Muscle layer of colon (tissue), 2 donors: ENCODE measurements at regions not wholly inside any gene's neighbourhood (a gene's known extent, or its start where the extent isn't known, plus 50 kb on each side); places are given as distances from the start of the nearest gene placed in this dataset.

Source experiments
- H3K27ac ChIP-seq: one replicate; pipeline ENCODE4 v1.7.0; 2013; ENCODE audit warnings: low read depth, mild to moderate bottlenecking, low read length, moderate library complexity
- H3K27me3 ChIP-seq, 2 donors: one replicate each; pipeline ENCODE4 v1.7.0; 2013; ENCODE audit warnings: low read length in 2 of 2, mild to moderate bottlenecking in 2 of 2; ENCODE audit not compliant: insufficient read depth in 2 of 2, control insufficient read depth in 1 of 2
- H3K36me3 ChIP-seq: one replicate; pipeline ENCODE4 v1.7.0; 2013; ENCODE audit warnings: mild to moderate bottlenecking, low read length; ENCODE audit not compliant: insufficient read depth
- H3K4me1 ChIP-seq: one replicate; pipeline ENCODE4 v1.7.0; 2013; ENCODE audit warnings: mild to moderate bottlenecking, low read length; ENCODE audit not compliant: insufficient read depth
- H3K4me3 ChIP-seq, 2 donors: one replicate each; pipeline ENCODE4 v1.7.0; 2013; ENCODE audit warnings: low read length in 2 of 2, low read depth in 1 of 2, mild to moderate bottlenecking in 1 of 2, moderate library complexity in 1 of 2
- H3K9ac ChIP-seq: one replicate; pipeline ENCODE4 v1.7.0; 2013; ENCODE audit warnings: low read length
- H3K9me3 ChIP-seq: one replicate; pipeline ENCODE4 v1.7.0; 2013; ENCODE audit warnings: mild to moderate bottlenecking, low read length
- donor health status: abdominal sarcoma.
- donor health status: Adenocarcinoma of cecum.

GRCh38 chr16:65758620-65759019, 607.9 kb upstream of the CDH5 start:
- Histone ChIP-seq H3K4me1 (peaks cover 5% of the 10 kb centered on the region), H3K27ac (no peak overlapping the region), H3K27me3 (no peaks in the 10 kb centered on the region), H3K9ac (no peak overlapping the region), H3K36me3 (no peaks in the 10 kb centered on the region), H3K9me3 (no peaks in the 10 kb centered on the region), H3K4me3 (no peak overlapping the region)

GRCh38 chr16:65757064-65757463, 609.4 kb upstream of the CDH5 start:
- H3K27me3 ChIP-seq = peaks cover 0 to 2% of the 10 kb centered on the region in 2 donors
- no peak overlapping the region for H3K27ac ChIP-seq
- peaks cover 5% of the 10 kb centered on the region for H3K4me1 ChIP-seq
- no peak overlapping the region for H3K9ac ChIP-seq
- H3K4me3 ChIP-seq = no peak overlapping the region
- H3K9me3 ChIP-seq = no peaks in the 10 kb centered on the region
- no peaks in the 10 kb centered on the region for H3K36me3 ChIP-seq

- H3K27me3 ChIP-seq = peaks cover 0 to 6% of the 10 kb centered on the region in 2 donors
- H3K27ac ChIP-seq = no peak overlapping the region
- no peaks in the 10 kb centered on the region for H3K9me3 ChIP-seq
These were observed 610.3 kb upstream of the CDH5 start for GRCh38 chr16:65756163-65756562.

GRCh38 chr16:65754820-65755691, 611.4 kb upstream of the CDH5 start:
- peaks cover 5% of the 10 kb centered on the region for H3K4me1 ChIP-seq
- H3K9ac ChIP-seq = no peak overlapping the region
- no peak overlapping the region for H3K27ac ChIP-seq
- no peaks in the 10 kb centered on the region for H3K9me3 ChIP-seq
- H3K27me3 ChIP-seq = peaks cover 0 to 6% of the 10 kb centered on the region in 2 donors
- no peaks in the 10 kb centered on the region for H3K36me3 ChIP-seq
- H3K4me3 ChIP-seq = no peak overlapping the region

More at GRCh38 chr16:65756163-65756562, 610.3 kb upstream of the CDH5 start:
- Histone ChIP-seq H3K36me3 (no peaks in the 10 kb centered on the region), H3K9ac (no peak overlapping the region), H3K4me3 (no peak overlapping the region), H3K4me1 (peaks cover 5% of the 10 kb centered on the region)

GRCh38 chr16:65752522-65752844, 614.0 kb upstream of the CDH5 start:
- Histone ChIP-seq H3K27ac (no peak overlapping the region), H3K4me1 (peaks cover 5% of the 10 kb centered on the region), H3K4me3 (no peak overlapping the region), H3K27me3 (peaks cover 0 to 6% of the 10 kb centered on the region in 2 donors), H3K36me3 (no peaks in the 10 kb centered on the region), H3K9ac (no peak overlapping the region), H3K9me3 (no peaks in the 10 kb centered on the region)

- peaks cover 5% of the 10 kb centered on the region for H3K4me1 ChIP-seq
- no peak overlapping the region for H3K4me3 ChIP-seq
- no peak overlapping the region for H3K27ac ChIP-seq
- no peak overlapping the region for H3K9ac ChIP-seq
- H3K36me3 ChIP-seq = no peaks in the 10 kb centered on the region
- H3K9me3 ChIP-seq = no peaks in the 10 kb centered on the region
- H3K27me3 ChIP-seq = peaks cover 0 to 6% of the 10 kb centered on the region in 2 donors
These were observed 614.6 kb upstream of the CDH5 start for GRCh38 chr16:65751622-65752521.

- no peak overlapping the region for H3K27ac ChIP-seq
- no peak overlapping the region for H3K4me3 ChIP-seq
These were observed 617.0 kb upstream of the CDH5 start for GRCh38 chr16:65749506-65749905.

GRCh38 chr16:65746941-65747340, 619.5 kb upstream of the CDH5 start:
- no peak overlapping the region for H3K27ac ChIP-seq
- H3K27me3 ChIP-seq = peaks cover 0 to 4% of the 10 kb centered on the region in 2 donors
- no peaks in the 10 kb centered on the region for H3K9me3 ChIP-seq
- no peaks in the 10 kb centered on the region for H3K4me1 ChIP-seq
- H3K4me3 ChIP-seq = no peak overlapping the region
- H3K9ac ChIP-seq = no peak overlapping the region
- H3K36me3 ChIP-seq = no peaks in the 10 kb centered on the region

More at GRCh38 chr16:65749506-65749905, 617.0 kb upstream of the CDH5 start:
- Histone ChIP-seq H3K36me3 (no peaks in the 10 kb centered on the region), H3K9me3 (no peaks in the 10 kb centered on the region), H3K9ac (no peak overlapping the region), H3K27me3 (peaks cover 0 to 6% of the 10 kb centered on the region in 2 donors), H3K4me1 (no peaks in the 10 kb centered on the region)

GRCh38 chr16:65745201-65745708, 621.2 kb upstream of the CDH5 start:
- Histone ChIP-seq H3K4me1 (no peaks in the 10 kb centered on the region), H3K27me3 (no peaks in the 10 kb centered on the region), H3K9ac (no peak overlapping the region), H3K4me3 (no peak overlapping the region), H3K27ac (no peak overlapping the region), H3K36me3 (no peaks in the 10 kb centered on the region), H3K9me3 (no peaks in the 10 kb centered on the region)

- H3K4me1 ChIP-seq = no peaks in the 10 kb centered on the region
- H3K9ac ChIP-seq = no peak overlapping the region
- no peak overlapping the region for H3K27ac ChIP-seq
- H3K36me3 ChIP-seq = no peaks in the 10 kb centered on the region
- H3K27me3 ChIP-seq = no peaks in the 10 kb centered on the region
- no peak overlapping the region for H3K4me3 ChIP-seq
- no peaks in the 10 kb centered on the region for H3K9me3 ChIP-seq
These were observed 622.1 kb upstream of the CDH5 start for GRCh38 chr16:65744401-65744800.

GRCh38 chr16:65743558-65743957, 621.7 kb upstream of the CDH11 start:
- Histone ChIP-seq H3K4me3 (no peak overlapping the region), H3K4me1 (no peaks in the 10 kb centered on the region), H3K9ac (no peak overlapping the region), H3K36me3 (no peaks in the 10 kb centered on the region), H3K9me3 (no peaks in the 10 kb centered on the region), H3K27me3 (no peaks in the 10 kb centered on the region), H3K27ac (no peak overlapping the region)
